Kidney (tissue), 13 donors: ENCODE measurements at regions not wholly inside any gene's neighbourhood (a gene's known extent, or its start where the extent isn't known, plus 50 kb on each side); places are given as distances from the start of the nearest gene placed in this dataset.

ENCODE experiments used
- DNase-seq, 5 donors: peaks; one replicate each; pipeline ENCODE4 v3.0.0-alpha.2; 2013 to 2020
- FAIRE-seq: peaks from 2 replicates; lab custom pipeline; 2012; peaks lifted over from hg19 to GRCh38; lab: Jason Lieb, UNC
- H3K27ac ChIP-seq, 2 donors: one replicate each; pipeline ENCODE4 v1.7.0; 2013; ENCODE audit warnings: low read depth in 2 of 2, low read length in 2 of 2, inconsistent platforms in 1 of 2
- H3K27me3 ChIP-seq: one replicate; pipeline ENCODE4 v1.7.1; 2013; ENCODE audit warnings: low read length, inconsistent platforms; ENCODE audit not compliant: control insufficient read depth, insufficient read depth
- H3K36me3 ChIP-seq, 3 donors: one replicate each; pipeline versions ENCODE4 v1.7.0 to v1.7.1; 2013; ENCODE audit warnings: low read length in 3 of 3, control low read depth in 1 of 3, inconsistent platforms in 1 of 3; ENCODE audit not compliant: insufficient read depth in 3 of 3, control insufficient read depth in 2 of 3
- H3K4me1 ChIP-seq, 3 donors: one replicate each; pipeline versions ENCODE4 v1.7.0 to v1.7.1; 2013; ENCODE audit warnings: low read length in 3 of 3, inconsistent platforms in 1 of 3, low read depth in 1 of 3; ENCODE audit not compliant: control insufficient read depth in 2 of 3, insufficient read depth in 2 of 3
- H3K4me3 ChIP-seq, 3 donors: one replicate each; pipeline versions ENCODE4 v1.7.0 to v1.8.1; 2013; ENCODE audit warnings: low read length in 3 of 3, control low read depth in 1 of 3, inconsistent platforms in 1 of 3
- H3K9ac ChIP-seq, 3 donors: one replicate each; pipeline versions ENCODE4 v1.7.0 to v1.7.1; 2013; ENCODE audit warnings: low read length in 3 of 3, control low read depth in 1 of 3, inconsistent platforms in 1 of 3
- H3K9me3 ChIP-seq, 3 donors: one replicate each; pipeline versions ENCODE4 v1.7.0 to v1.7.1; 2013; ENCODE audit warnings: low read length in 3 of 3, control low read depth in 1 of 3, inconsistent platforms in 1 of 3; ENCODE audit not compliant: control insufficient read depth in 2 of 3, insufficient read depth in 1 of 3
- CTCF ChIP-seq: IDR thresholded peaks from 3 replicates; pipeline ENCODE4 v1.5.1; 2012; ENCODE audit warnings: mild to moderate bottlenecking, moderate library complexity, borderline replicate concordance; ENCODE audit not compliant: insufficient read depth; ENCODE audit errors: extremely low read depth
- intact Hi-C: fragments of 100-400 bp; cut with DNase I; formaldehyde crosslinking; loops from one replicate; pipeline ENCODE4 v1.11.1; 2022
- donor health status: control.
- donor health status: control.
- donor health status: control.
- donor health status: control.
- donor health status: control.
- donor health status: DM: yes; HTN: yes; CAD: no.
- donor health status: Normal renal cell carcinoma (clear cell type).

- H3K27me3 ChIP-seq, result no peaks in the 10 kb centered on the region
- peak in 4 of 5 donors; percentile 42 to 89 (median 68) for DNase-seq
- no peaks in the 10 kb centered on the region for H3K9me3 ChIP-seq
- peaks cover 0 to 2% (median 0%) of the 10 kb centered on the region in 3 donors for H3K4me1 ChIP-seq
- TF ChIP-seq CTCF, result no peak
- H3K27ac ChIP-seq, result no peak overlapping the region
- H3K4me3 ChIP-seq, result no peak overlapping the region
- FAIRE-seq, result no peak
- no peaks in the 10 kb centered on the region for H3K36me3 ChIP-seq
- no peak overlapping the region for H3K9ac ChIP-seq
- intact Hi-C loops, result no loop called here
Measured at GRCh38 chr13:38636761-38637160, 50.1 kb upstream of the FREM2 start.
